Smooth muscle cell (in vitro differentiated cells): ENCODE measurements at regions not wholly inside any gene's neighbourhood (a gene's known extent, or its start where the extent isn't known, plus 50 kb on each side); places are given as distances from the start of the nearest gene placed in this dataset.

Source experiments
- DNase-seq: peaks from one replicate; lab custom pipeline; 2025; ENCODE audit not compliant: unreplicated experiment; lab: John Stamatoyannopoulos, UW
- H2AFZ ChIP-seq: fragments of 200-600 bp; sonication (generic); 2 replicates; pipeline ENCODE4 v1.6.0; 2016; ENCODE audit warnings: antibody characterized with exemption, low read depth, mild to moderate bottlenecking
- H3F3A ChIP-seq: fragments of 200-600 bp; sonication (generic); 2 replicates; pipeline ENCODE4 v1.6.0; 2017; ENCODE audit warnings: antibody characterized with exemption, low read depth
- H3K27ac ChIP-seq: fragments of 200-600 bp; sonication (generic); 2 replicates; pipeline ENCODE4 v1.5.1; 2016; ENCODE audit warnings: low read depth, mild to moderate bottlenecking
- H3K27me3 ChIP-seq: fragments of 200-600 bp; sonication (generic); 2 replicates; pipeline ENCODE4 v1.6.1; 2016; ENCODE audit warnings: low read depth, mild to moderate bottlenecking
- H3K36me3 ChIP-seq: fragments of 200-600 bp; sonication (generic); 2 replicates; pipeline ENCODE4 v1.5.1; 2016; ENCODE audit warnings: low read depth
- H3K4me1 ChIP-seq: fragments of 200-600 bp; sonication (generic); 2 replicates; pipeline ENCODE4 v1.5.1; 2016; ENCODE audit warnings: low read depth
- H3K4me2 ChIP-seq: fragments of 200-600 bp; sonication (generic); 2 replicates; pipeline ENCODE4 v1.6.0; 2016; ENCODE audit warnings: mild to moderate bottlenecking
- H3K4me3 ChIP-seq: fragments of 200-600 bp; sonication (generic); 2 replicates; pipeline ENCODE4 v1.5.1; 2016; ENCODE audit warnings: mild to moderate bottlenecking
- H3K79me2 ChIP-seq: fragments of 200-600 bp; sonication (generic); 2 replicates; pipeline ENCODE4 v1.6.0; 2016; ENCODE audit warnings: low read depth, mild to moderate bottlenecking
- H3K9ac ChIP-seq: fragments of 200-600 bp; sonication (generic); 2 replicates; pipeline ENCODE4 v1.6.0; 2016; ENCODE audit warnings: low read depth
- H3K9me3 ChIP-seq: fragments of 200-600 bp; sonication (generic); replicated peaks from 2 replicates; pipeline ENCODE4 v1.5.1; 2016; ENCODE audit warnings: low read depth
- H4K20me1 ChIP-seq: fragments of 200-600 bp; sonication (generic); 2 replicates; pipeline ENCODE4 v1.6.0; 2016; ENCODE audit warnings: low read depth
- CTCF ChIP-seq: fragments of 200-600 bp; sonication (generic); IDR thresholded peaks from 2 replicates; pipeline ENCODE4 v1.5.1; 2017; ENCODE audit warnings: borderline replicate concordance, mild to moderate bottlenecking, antibody characterized with exemption; ENCODE audit not compliant: insufficient read depth, poor library complexity, severe bottlenecking
- WGBS: methylation state at CpG from one replicate; pipeline ENCODE4 v1.1.7; 2016; ENCODE audit warnings: low lambda C conversion rate; 5-methylcytosine and 5-hydroxymethylcytosine counted together

GRCh38 chr10:124146483-124146882 lies 53.1 kb upstream of the CHST15 start:
- Histone ChIP-seq H2AFZ (no peak overlapping the region), H3K9ac (no peak overlapping the region), H3K27ac (no peak overlapping the region), H3K79me2 (no peaks in the 10 kb centered on the region), H3K27me3 (no peaks in the 10 kb centered on the region), H3K36me3 (no peaks in the 10 kb centered on the region), H3F3A (peaks cover 3% of the 10 kb centered on the region), H4K20me1 (no peaks in the 10 kb centered on the region), H3K4me1 (peaks cover 26% of the 10 kb centered on the region), H3K4me2 (no peak overlapping the region), H3K9me3 (no peaks in the 10 kb centered on the region), H3K4me3 (no peak overlapping the region)
- WGBS = 89% methylated on average over 3 of the region's 3 CpGs
- no peak for DNase-seq
- TF ChIP-seq CTCF = no peak

GRCh38 chr10:124145109-124145870 lies 51.9 kb upstream of the CHST15 start:
- Histone ChIP-seq H3K9ac (no peak overlapping the region), H3K27me3 (no peaks in the 10 kb centered on the region), H3F3A (peaks cover 3% of the 10 kb centered on the region), H3K4me3 (no peak overlapping the region), H2AFZ (no peak overlapping the region), H4K20me1 (no peaks in the 10 kb centered on the region), H3K36me3 (no peaks in the 10 kb centered on the region), H3K9me3 (no peaks in the 10 kb centered on the region), H3K79me2 (no peaks in the 10 kb centered on the region), H3K4me2 (no peak overlapping the region), H3K27ac (no peak overlapping the region), H3K4me1 (peaks cover 20% of the 10 kb centered on the region)
- TF ChIP-seq CTCF = no peak
- 77% methylated on average over 12 of the region's 12 CpGs for WGBS
- no peak for DNase-seq

DNA sequence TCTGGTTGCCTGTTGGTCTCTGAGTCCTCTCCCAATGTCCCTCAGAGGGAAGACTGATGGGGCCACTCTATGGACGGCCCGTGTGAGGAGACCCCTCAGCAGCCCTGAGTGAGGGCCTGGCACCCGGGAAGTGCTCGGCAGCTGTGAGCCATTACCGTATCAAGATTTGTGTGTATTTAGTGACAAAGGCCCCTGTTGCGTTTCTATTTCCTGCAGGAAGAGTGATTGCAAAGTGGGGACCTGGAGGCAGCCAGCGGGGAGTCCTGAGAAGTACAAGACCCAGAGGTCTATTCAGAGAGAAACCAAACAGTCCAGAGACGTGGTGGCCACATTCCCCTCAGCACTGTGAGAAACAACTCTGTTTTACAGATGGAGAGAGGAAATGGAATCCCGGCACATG lies 51.1 kb upstream of the CHST15 start:
- H3K27me3 ChIP-seq = no peaks in the 10 kb centered on the region
- no peak overlapping the region for H3K9ac ChIP-seq
- no peak overlapping the region for H3K4me3 ChIP-seq
- H4K20me1 ChIP-seq = no peaks in the 10 kb centered on the region
- no peak for DNase-seq
- no peaks in the 10 kb centered on the region for H3K79me2 ChIP-seq
- no peak for TF ChIP-seq CTCF
- 81% methylated on average over 9 of the region's 9 CpGs for WGBS
- H3K36me3 ChIP-seq = no peaks in the 10 kb centered on the region
- H3K27ac ChIP-seq = no peak overlapping the region
- H3F3A ChIP-seq = peaks cover 3% of the 10 kb centered on the region
- H3K4me2 ChIP-seq = no peak overlapping the region
- no peak overlapping the region for H2AFZ ChIP-seq
- H3K4me1 ChIP-seq = peaks cover 13% of the 10 kb centered on the region
- no peaks in the 10 kb centered on the region for H3K9me3 ChIP-seq

- TF ChIP-seq CTCF = no peak
- H3K9ac ChIP-seq = no peak overlapping the region
- no peaks in the 10 kb centered on the region for H3K79me2 ChIP-seq
- H3K4me2 ChIP-seq = no peak overlapping the region
- peaks cover 3% of the 10 kb centered on the region for H3F3A ChIP-seq
- H3K4me3 ChIP-seq = no peak overlapping the region
- H2AFZ ChIP-seq = no peak overlapping the region
- no peak for DNase-seq
- H3K36me3 ChIP-seq = no peaks in the 10 kb centered on the region
- H3K4me1 ChIP-seq = peaks cover 5% of the 10 kb centered on the region
- H4K20me1 ChIP-seq = no peaks in the 10 kb centered on the region
- WGBS = 87% methylated on average over 6 of the region's 6 CpGs
- no peaks in the 10 kb centered on the region for H3K9me3 ChIP-seq
- no peak overlapping the region for H3K27ac ChIP-seq
- H3K27me3 ChIP-seq = no peaks in the 10 kb centered on the region
These were observed 50.3 kb upstream of the CHST15 start for GRCh38 chr10:124143721-124144120.
